Spleen (tissue), 11 donors: ENCODE measurements at regions not wholly inside any gene's neighbourhood (a gene's known extent, or its start where the extent isn't known, plus 50 kb on each side); places are given as distances from the start of the nearest gene placed in this dataset.

Experiments
- DNase-seq: peaks from one replicate; pipeline ENCODE4 v3.0.0-alpha.2; 2020
- H3K27ac ChIP-seq, 8 donors: fragments of 200-600 bp; sonication (generic) in 7 of 8; 1 replicate in 4 of 8; 2 replicates in 4 of 8; pipeline versions ENCODE4 v1.5.0 to v1.8.0; 2016 to 2021; ENCODE audit warnings: inconsistent platforms in 4 of 8, mild to moderate bottlenecking in 4 of 8, moderate library complexity in 1 of 8
- H3K27me3 ChIP-seq, 7 donors: fragments of 200-600 bp; sonication (generic) in 6 of 7; replicated peaks in 1 of 7; 1 replicate in 4 of 7; 2 replicates in 3 of 7; pipeline versions ENCODE4 v1.5.0 to v1.8.0; 2016 to 2021; ENCODE audit warnings: inconsistent platforms in 3 of 7, mild to moderate bottlenecking in 1 of 7
- H3K36me3 ChIP-seq, 6 donors: fragments of 200-600 bp; sonication (generic) in 5 of 6; 1 replicate in 4 of 6; 2 replicates in 2 of 6; pipeline versions ENCODE4 v1.5.0 to v1.8.0; 2016 to 2021; ENCODE audit warnings: inconsistent platforms in 2 of 6
- H3K4me1 ChIP-seq, 6 donors: fragments of 200-600 bp; sonication (generic) in 5 of 6; 1 replicate in 3 of 6; 2 replicates in 3 of 6; pipeline versions ENCODE4 v1.5.0 to v1.8.0; 2016 to 2021; ENCODE audit warnings: inconsistent platforms in 3 of 6
- H3K4me3 ChIP-seq, 8 donors: fragments of 200-600 bp; sonication (generic) in 7 of 8; 1 replicate in 4 of 8; 2 replicates in 4 of 8; pipeline versions ENCODE4 v1.5.0 to v1.8.0; 2016 to 2021; ENCODE audit warnings: inconsistent platforms in 4 of 8, mild to moderate bottlenecking in 4 of 8, moderate library complexity in 2 of 8
- H3K9me3 ChIP-seq, 8 donors: fragments of 200-600 bp; sonication (generic) in 7 of 8; 1 replicate in 4 of 8; 2 replicates in 4 of 8; pipeline versions ENCODE4 v1.5.0 to v1.8.0; 2016 to 2021; ENCODE audit warnings: inconsistent platforms in 4 of 8
- POLR2A ChIP-seq, 3 donors: fragments of 450-650 bp; IDR thresholded peaks; one replicate each; pipeline ENCODE4 v1.5.1; 2017; ENCODE audit warnings: antibody characterized with exemption in 3 of 3, mild to moderate bottlenecking in 1 of 3
- POLR2AphosphoS5 ChIP-seq, 3 donors: sonication (generic); formaldehyde crosslinking; IDR thresholded peaks; one replicate each; pipeline ENCODE4 v1.5.1; 2017; ENCODE audit warnings: antibody characterized with exemption in 3 of 3
- WGBS, 5 donors: extraction: QIAGEN DNeasy Blood & Tissue Kit in 3 of 5; methylation state at CpG; one replicate each; pipeline versions ENCODE4 v1.1.5 to v1.1.7; 2013 to 2018; 5-methylcytosine and 5-hydroxymethylcytosine counted together
- intact Hi-C: fragments of 100-400 bp; cut with DNase I; formaldehyde crosslinking; loops from one replicate; pipeline ENCODE4 v1.15.0; 2023; ENCODE audit warnings: low total_unique reads
- TF ChIP-seq, protein P1 (sequence below), 11 experiments: fragments of 200-600 bp in 7 of 11; fragments of 450-650 bp in 4 of 11; sonication (generic) in 4 of 11; IDR thresholded peaks in 8 of 11; conservative IDR thresholded peaks in 3 of 11; 1 replicate in 7 of 11; 2 replicates in 4 of 11; pipeline versions ENCODE4 v1.4.0 to v1.8.0; 2016 to 2021; ENCODE audit warnings: antibody characterized with exemption in 11 of 11, inconsistent platforms in 4 of 11, mild to moderate bottlenecking in 1 of 11
- donor health status: healthy with polysubstance abuse.
- donor health status: DM: no; HTN: no; CAD: no; lungs with moderate emphysema.
- donor health status: DM: no; HTN: no; CAD: no.
- donor health status: Bipolar disorder and iron deficiency.
- donor health status: healthy.
- donor health status: DM: no; HTN: no; CAD: no.
- donor health status: DM: yes; HTN: yes; CAD: no.

DNA sequence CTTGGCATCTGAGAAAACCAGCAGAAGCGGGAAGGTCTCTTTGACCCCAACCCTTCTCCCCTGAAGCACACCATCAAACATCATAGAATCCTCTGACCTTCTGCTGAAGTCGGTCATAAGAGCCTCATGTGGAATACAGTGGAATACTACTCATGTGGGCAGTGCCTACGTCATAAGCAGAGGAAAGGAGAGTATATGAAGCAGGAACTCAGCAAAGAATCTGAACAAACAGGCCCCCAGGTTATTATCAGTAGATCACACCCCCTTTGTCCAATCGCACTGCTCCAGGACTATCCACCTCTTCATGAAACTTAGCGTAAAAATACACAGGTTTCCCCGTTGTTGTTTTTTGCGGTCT is 394.1 kb upstream of the PROK2 start:
- peaks cover 0 to 21% (median 0%) of the 10 kb centered on the region in 7 donors for H3K27me3 ChIP-seq
- no peak overlapping the region for H3K4me3 ChIP-seq
- intact Hi-C loops: no loop called here
- 89 to 97% (median 94%) methylated on average over 7 of the region's 7 CpGs for WGBS, 5 donors
- H3K4me1 ChIP-seq: peaks cover 17 to 57% (median 30%) of the 10 kb centered on the region in 6 donors
- no peak overlapping the region for H3K27ac ChIP-seq
- DNase-seq: no peak
- no peaks in the 10 kb centered on the region for H3K36me3 ChIP-seq
- peaks cover 0 to 5% (median 0%) of the 10 kb centered on the region in 8 donors for H3K9me3 ChIP-seq
- TF ChIP-seq POLR2AphosphoS5 (IDR thresholded peaks at IDR 0.05): no peak
- TF ChIP-seq, protein P1, sequence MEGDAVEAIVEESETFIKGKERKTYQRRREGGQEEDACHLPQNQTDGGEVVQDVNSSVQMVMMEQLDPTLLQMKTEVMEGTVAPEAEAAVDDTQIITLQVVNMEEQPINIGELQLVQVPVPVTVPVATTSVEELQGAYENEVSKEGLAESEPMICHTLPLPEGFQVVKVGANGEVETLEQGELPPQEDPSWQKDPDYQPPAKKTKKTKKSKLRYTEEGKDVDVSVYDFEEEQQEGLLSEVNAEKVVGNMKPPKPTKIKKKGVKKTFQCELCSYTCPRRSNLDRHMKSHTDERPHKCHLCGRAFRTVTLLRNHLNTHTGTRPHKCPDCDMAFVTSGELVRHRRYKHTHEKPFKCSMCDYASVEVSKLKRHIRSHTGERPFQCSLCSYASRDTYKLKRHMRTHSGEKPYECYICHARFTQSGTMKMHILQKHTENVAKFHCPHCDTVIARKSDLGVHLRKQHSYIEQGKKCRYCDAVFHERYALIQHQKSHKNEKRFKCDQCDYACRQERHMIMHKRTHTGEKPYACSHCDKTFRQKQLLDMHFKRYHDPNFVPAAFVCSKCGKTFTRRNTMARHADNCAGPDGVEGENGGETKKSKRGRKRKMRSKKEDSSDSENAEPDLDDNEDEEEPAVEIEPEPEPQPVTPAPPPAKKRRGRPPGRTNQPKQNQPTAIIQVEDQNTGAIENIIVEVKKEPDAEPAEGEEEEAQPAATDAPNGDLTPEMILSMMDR (IDR thresholded peaks at IDR 0.05 in 8 of 11, conservative IDR thresholded peaks at IDR 0.05 in 3 of 11): no peak
- no peak for TF ChIP-seq POLR2A (IDR thresholded peaks at IDR 0.05)

DNA sequence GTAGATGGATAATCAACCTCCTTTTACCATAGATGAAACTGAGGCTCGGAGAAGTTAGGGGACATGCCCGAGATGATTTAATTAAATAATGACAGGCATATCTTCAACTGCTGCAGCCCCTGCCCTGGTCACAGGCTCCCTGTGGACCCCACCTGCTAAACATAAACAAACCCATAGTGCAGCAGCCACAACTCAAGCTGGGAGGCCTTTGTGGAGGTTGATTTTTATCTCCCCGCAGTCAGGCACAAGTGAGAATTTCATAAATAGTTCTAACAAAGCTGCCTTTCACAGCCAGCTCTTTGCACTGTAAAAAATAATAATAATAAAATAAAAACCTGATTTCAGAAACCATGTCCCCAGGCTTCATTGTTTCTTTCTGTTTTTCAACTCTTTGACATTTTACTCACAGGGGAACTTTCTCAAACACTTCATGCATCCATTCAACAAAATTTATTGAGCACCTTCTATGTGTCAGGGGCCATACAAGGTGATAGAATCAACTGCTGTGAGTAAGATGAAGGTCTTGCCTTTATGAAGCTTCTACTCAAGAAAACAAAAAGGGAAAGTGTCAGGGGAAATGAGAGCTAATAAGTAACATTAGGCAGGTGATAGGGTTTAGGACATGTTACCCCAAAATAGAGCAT is 393.6 kb upstream of the PROK2 start:
- no peak overlapping the region for H3K27ac ChIP-seq
- no peak overlapping the region for H3K4me3 ChIP-seq
- WGBS, 5 donors: 62 to 76% (median 75%) methylated on average over 3 of the region's 3 CpGs
- peaks cover 17 to 60% (median 31%) of the 10 kb centered on the region in 6 donors for H3K4me1 ChIP-seq
- H3K9me3 ChIP-seq: peaks cover 0 to under 1% (median 0%) of the 10 kb centered on the region in 8 donors
- no peaks in the 10 kb centered on the region for H3K36me3 ChIP-seq
- H3K27me3 ChIP-seq: peaks cover 0 to 21% (median 0%) of the 10 kb centered on the region in 7 donors
- no peak for DNase-seq
- intact Hi-C loops: no loop called here
- TF ChIP-seq, protein P1 (IDR thresholded peaks at IDR 0.05 in 8 of 11, conservative IDR thresholded peaks at IDR 0.05 in 3 of 11): no peak
- no peak for TF ChIP-seq POLR2AphosphoS5 (IDR thresholded peaks at IDR 0.05)
- no peak for TF ChIP-seq POLR2A (IDR thresholded peaks at IDR 0.05)

DNA sequence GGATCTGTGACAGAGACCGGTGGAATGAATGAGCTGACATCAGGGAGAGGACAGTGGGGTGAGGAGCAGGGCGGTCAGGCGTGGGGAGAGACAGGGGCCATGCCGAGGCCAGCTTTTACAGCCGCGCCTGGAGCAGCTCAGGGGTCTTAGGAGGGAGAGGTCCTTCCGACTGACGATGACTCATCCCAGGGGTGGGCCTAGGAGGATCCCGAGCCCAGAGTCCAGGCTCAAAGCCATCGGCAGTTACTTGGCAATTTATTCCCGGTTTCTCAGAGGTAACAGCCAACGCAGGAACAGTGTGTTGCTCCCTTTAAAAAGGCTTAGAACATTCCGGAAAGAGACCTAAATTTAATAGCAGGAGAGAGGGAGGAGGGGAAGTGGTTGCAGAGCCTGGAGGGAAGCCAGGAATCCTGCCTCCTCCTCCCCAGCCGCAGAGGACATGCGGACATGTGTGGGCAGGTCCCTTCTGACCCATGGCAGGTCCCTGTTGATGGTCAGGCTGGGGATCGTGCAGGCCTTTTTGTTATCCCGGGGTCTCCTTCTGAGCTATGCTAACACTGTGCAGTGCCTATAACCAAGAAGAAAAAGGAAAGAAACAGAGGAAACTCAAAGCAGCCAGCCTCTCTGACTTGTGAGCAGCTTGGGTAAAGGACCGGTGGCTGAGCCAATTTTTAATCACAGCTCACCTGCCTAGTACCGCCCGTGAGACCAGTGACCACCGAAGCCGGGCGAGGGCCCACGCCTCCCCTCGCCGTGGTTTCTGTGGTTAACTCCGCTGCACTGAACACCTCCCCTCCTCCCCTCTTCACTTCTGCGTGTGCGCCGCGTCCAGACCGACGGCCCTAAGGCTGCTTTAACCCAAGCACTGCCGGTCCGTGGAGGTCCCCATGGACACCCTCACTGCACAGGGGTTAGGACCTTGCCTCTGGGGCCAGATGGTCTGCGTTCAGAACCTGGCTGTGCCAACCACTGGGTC is 392.4 kb upstream of the PROK2 start:
- 12 to 23% (median 17%) methylated on average over 34 to 36 of the region's 36 CpGs for WGBS, 5 donors
- TF ChIP-seq POLR2AphosphoS5 (IDR thresholded peaks at IDR 0.05): peak; percentile 28 to 70 (median 48)
- no peak for TF ChIP-seq POLR2A (IDR thresholded peaks at IDR 0.05)
- H3K4me1 ChIP-seq: peaks cover 17 to 61% (median 29%) of the 10 kb centered on the region in 6 donors
- peak overlapping the region in 6 of 8 donors; percentile 30 to 63 (median 54) for H3K27ac ChIP-seq
- H3K4me3 ChIP-seq: peak overlapping the region in 3 of 8 donors; percentile 4 to 47 (median 10)
- H3K27me3 ChIP-seq: peaks cover 0 to 27% (median 0%) of the 10 kb centered on the region in 7 donors
- DNase-seq: no peak
- no peaks in the 10 kb centered on the region for H3K9me3 ChIP-seq
- intact Hi-C loops: no loop called here
- H3K36me3 ChIP-seq: no peaks in the 10 kb centered on the region

DNA sequence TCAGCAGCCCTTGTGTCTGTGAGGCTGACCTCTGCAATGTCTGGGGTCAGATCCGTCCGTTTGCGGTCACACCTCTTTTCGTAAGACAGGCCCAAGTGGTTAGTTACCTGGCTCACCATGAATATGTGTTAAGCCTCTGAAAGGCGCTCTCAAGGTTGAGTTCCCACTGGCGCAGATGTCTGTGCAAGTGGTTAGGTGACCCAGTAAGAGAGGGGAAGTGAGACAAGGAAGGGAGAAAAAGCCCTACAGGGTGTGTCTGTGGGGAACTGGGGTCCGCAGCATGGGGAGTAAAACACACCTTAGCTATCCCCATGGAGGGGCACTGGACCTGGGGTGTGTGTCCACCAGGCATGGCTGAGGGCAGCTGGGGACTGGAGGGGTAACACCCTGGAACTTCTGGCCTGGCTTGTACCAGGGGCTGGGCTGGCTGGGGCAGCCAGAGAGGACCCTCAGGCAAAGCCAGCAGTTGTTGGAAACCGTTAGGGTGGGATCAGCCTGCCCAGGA is 391.6 kb upstream of the PROK2 start:
- peak overlapping the region in 1 of 8 donors; percentile 47 for H3K4me3 ChIP-seq
- peak overlapping the region in 6 of 8 donors; percentile 30 to 63 (median 54) for H3K27ac ChIP-seq
- peaks cover 0 to 27% (median 0%) of the 10 kb centered on the region in 7 donors for H3K27me3 ChIP-seq
- intact Hi-C loops: no loop called here
- TF ChIP-seq POLR2AphosphoS5 (IDR thresholded peaks at IDR 0.05) (no peak), POLR2A (IDR thresholded peaks at IDR 0.05) (no peak)
- TF ChIP-seq, protein P1 (IDR thresholded peaks at IDR 0.05 in 8 of 11, conservative IDR thresholded peaks at IDR 0.05 in 3 of 11): no peak
- DNase-seq: no peak
- 39 to 59% (median 53%) methylated on average over 8 of the region's 8 CpGs for WGBS, 5 donors
- peaks cover 17 to 55% (median 27%) of the 10 kb centered on the region in 6 donors for H3K4me1 ChIP-seq
- H3K9me3 ChIP-seq: no peaks in the 10 kb centered on the region
- no peaks in the 10 kb centered on the region for H3K36me3 ChIP-seq
